B cell (primary cell): ENCODE measurements at regions not wholly inside any gene's neighbourhood (a gene's known extent, or its start where the extent isn't known, plus 50 kb on each side); places are given as distances from the start of the nearest gene placed in this dataset.

ENCODE experiments used
- ATAC-seq: fragments of 200-7000 bp; cut with Tn5 transposase; one replicate; pipeline ENCODE4 v1.10.0; 2021; ENCODE audit warnings: low read depth, mild to moderate bottlenecking, moderate number of reproducible peaks, moderate library complexity
- CTCF ChIA-PET: fragments of 350-600 bp; sonication (Branson Sonifier 250); formaldehyde crosslinking; loops from one replicate; lab custom pipeline; 2021; ENCODE audit warnings: antibody characterized with exemption, inconsistent platforms; lab: Charles Lee
- POLR2A ChIA-PET: fragments of 350-600 bp; sonication (Branson Sonifier 250); formaldehyde crosslinking; loops from one replicate; lab custom pipeline; 2021; ENCODE audit warnings: antibody characterized with exemption; lab: Charles Lee
- DNase-seq: peaks from one replicate; pipeline ENCODE4 v3.0.0; 2013
- H2AFZ ChIP-seq: 2 replicates; pipeline ENCODE4 v1.6.1; 2012; ENCODE audit warnings: mild to moderate bottlenecking, low read depth, low read length; ENCODE audit not compliant: insufficient read depth, poor library complexity, severe bottlenecking
- H3K27ac ChIP-seq, 2 donors: 1 replicate in 1 of 2; 2 replicates in 1 of 2; pipeline ENCODE4 v1.5.1; 2012 to 2013; ENCODE audit warnings: low read length in 2 of 2, mild to moderate bottlenecking in 2 of 2, moderate library complexity in 1 of 2
- H3K27me3 ChIP-seq, 4 experiments: fragments of 200-600 bp in 1 of 4; sonication (generic) in 1 of 4; replicated peaks in 1 of 4; 1 replicate in 2 of 4; 2 replicates in 2 of 4; pipeline versions ENCODE4 v1.6.1 to v1.7.0; 2013 to 2016; ENCODE audit warnings: low read length in 3 of 4, mild to moderate bottlenecking in 2 of 4, mixed read lengths in 1 of 4, moderate library complexity in 1 of 4; ENCODE audit not compliant: insufficient read depth in 4 of 4, control insufficient read depth in 3 of 4; ENCODE audit errors: control extremely low read depth in 1 of 4
- H3K36me3 ChIP-seq, 2 experiments: replicated peaks in 1 of 2; 1 replicate in 1 of 2; 2 replicates in 1 of 2; pipeline versions ENCODE4 v1.6.1 to v1.7.1; 2013; ENCODE audit warnings: low read length in 1 of 2; ENCODE audit not compliant: insufficient read depth in 2 of 2, control insufficient read depth in 1 of 2; ENCODE audit errors: control extremely low read depth in 1 of 2, extremely low read depth in 1 of 2
- H3K4me1 ChIP-seq, 2 donors: fragments of 200-600 bp in 1 of 2; sonication (generic) in 1 of 2; 1 replicate in 1 of 2; 2 replicates in 1 of 2; pipeline versions ENCODE4 v1.5.1 to v1.6.1; 2013 to 2017; ENCODE audit warnings: low read length in 2 of 2; ENCODE audit not compliant: control insufficient read depth in 2 of 2, insufficient read depth in 2 of 2
- H3K4me2 ChIP-seq: replicated peaks from 2 replicates; pipeline ENCODE3; 2012; ENCODE audit warnings: mild to moderate bottlenecking, low read depth, low read length; ENCODE audit not compliant: poor library complexity, severe bottlenecking
- H3K4me3 ChIP-seq, 5 experiments: fragments of 200-600 bp in 1 of 5; sonication (generic) in 1 of 5; 1 replicate in 3 of 5; 2 replicates in 2 of 5; pipeline versions ENCODE4 v1.5.1 to v1.7.0; 2011 to 2016; ENCODE audit warnings: low read length in 4 of 5, mild to moderate bottlenecking in 4 of 5, low read depth in 2 of 5, control low read depth in 1 of 5, moderate library complexity in 1 of 5; ENCODE audit not compliant: insufficient read depth in 1 of 5; ENCODE audit errors: control extremely low read depth in 1 of 5, extremely low read depth in 1 of 5
- H3K79me2 ChIP-seq: fragments of 200-600 bp; sonication (generic); one replicate; pipeline ENCODE4 v1.6.0; 2016; ENCODE audit warnings: low read length; ENCODE audit not compliant: control insufficient read depth, insufficient read depth
- H3K9ac ChIP-seq: fragments of 200-600 bp; sonication (generic); 2 replicates; pipeline ENCODE4 v1.6.1; 2017; ENCODE audit warnings: mild to moderate bottlenecking, low read length, moderate library complexity
- H3K9me3 ChIP-seq, 3 donors: one replicate each; pipeline versions ENCODE4 v1.6.1 to v1.7.1; 2013; ENCODE audit warnings: low read length in 2 of 3; ENCODE audit not compliant: control insufficient read depth in 2 of 3, insufficient read depth in 1 of 3; ENCODE audit errors: control extremely low read depth in 1 of 3
- H4K20me1 ChIP-seq: 2 replicates; pipeline ENCODE4 v1.6.0; 2012; ENCODE audit warnings: mild to moderate bottlenecking, low read length; ENCODE audit not compliant: insufficient read depth, control insufficient read depth, poor library complexity, severe bottlenecking
- H3K27ac Mint-ChIP-seq: one replicate; pipeline ENCODE4 v1.8.0; 2021; ENCODE audit warnings: mixed read lengths
- H3K27me3 Mint-ChIP-seq: one replicate; pipeline ENCODE4 v1.8.0; 2021; ENCODE audit warnings: mixed read lengths
- H3K4me1 Mint-ChIP-seq: one replicate; pipeline ENCODE4 v1.8.0; 2021; ENCODE audit warnings: mixed read lengths
- H3K4me3 Mint-ChIP-seq: one replicate; pipeline ENCODE4 v1.8.0; 2021; ENCODE audit warnings: mixed read lengths
- H3K9me3 Mint-ChIP-seq: one replicate; pipeline ENCODE4 v1.8.0; 2022; ENCODE audit warnings: mixed read lengths; ENCODE audit not compliant: insufficient read depth
- EZH2 ChIP-seq: IDR thresholded peaks from 2 replicates; pipeline ENCODE4 v1.6.1; 2012; ENCODE audit warnings: borderline replicate concordance, low read depth, mild to moderate bottlenecking, moderate library complexity, low read length; ENCODE audit not compliant: insufficient read depth, poor library complexity, severe bottlenecking
- WGBS: methylation state at CpG from one replicate; pipeline ENCODE4 v1.1.5; 2013; ENCODE audit warnings: missing lambda C conversion rate; ENCODE audit not compliant: insufficient coverage; 5-methylcytosine and 5-hydroxymethylcytosine counted together
- intact Hi-C: fragments of 100-400 bp; cut with micrococcal nuclease; formaldehyde crosslinking; loops from one replicate; pipeline ENCODE4 v1.10.0; 2022
- TF ChIP-seq, protein P1 (sequence below): fragments of 200-600 bp; IDR thresholded peaks from one replicate; pipeline ENCODE4 v1.8.0; 2022; ENCODE audit warnings: antibody characterized with exemption, mild to moderate bottlenecking

DNA sequence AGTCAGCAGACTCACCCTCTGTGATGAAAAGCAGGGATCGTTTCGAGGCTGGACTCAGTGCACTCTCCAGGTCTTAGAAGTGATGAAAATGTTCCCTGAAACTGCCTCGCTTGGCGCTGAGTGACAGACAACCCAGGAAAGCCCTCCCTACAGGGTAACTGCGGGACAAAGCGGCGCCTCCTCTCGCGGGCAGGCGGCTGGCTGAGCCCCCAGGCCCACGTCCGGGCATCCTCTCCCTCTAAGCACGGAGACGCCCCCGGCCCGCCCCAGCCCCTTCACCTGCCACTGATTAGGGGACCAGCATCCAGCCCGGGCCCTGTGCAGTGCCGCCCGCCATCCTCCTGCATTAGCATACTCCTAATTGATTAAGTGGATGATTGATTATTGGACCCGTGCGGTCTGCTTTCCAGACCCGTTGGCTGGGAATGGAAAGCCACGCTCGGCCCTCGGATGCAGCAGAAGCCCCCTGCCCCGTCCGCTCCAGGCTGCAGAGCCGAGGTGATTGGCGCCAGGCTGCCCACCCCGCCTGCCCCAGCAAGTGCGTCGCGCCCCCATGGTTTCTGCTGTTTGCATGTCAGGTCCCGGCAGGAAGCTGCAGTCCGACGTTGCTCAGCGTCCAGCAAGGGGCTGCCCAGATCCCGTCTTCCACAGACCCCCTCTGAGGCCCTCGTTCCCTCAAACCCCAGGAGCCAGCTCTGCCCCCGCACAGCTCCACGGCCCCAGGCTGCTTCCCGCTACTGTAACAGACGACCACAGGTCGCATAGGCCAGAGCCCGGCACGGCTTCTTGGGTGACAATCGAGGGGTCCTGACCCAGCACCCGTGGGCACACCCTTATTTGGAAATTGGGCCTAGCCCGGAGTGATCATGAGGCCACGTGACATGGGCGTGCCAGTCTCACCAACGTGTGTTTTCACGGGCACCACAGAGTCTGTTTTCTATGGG, 131.6 kb downstream of the DLL1 start:
- TF ChIP-seq EZH2 = no peak
- TF ChIP-seq, protein P1, sequence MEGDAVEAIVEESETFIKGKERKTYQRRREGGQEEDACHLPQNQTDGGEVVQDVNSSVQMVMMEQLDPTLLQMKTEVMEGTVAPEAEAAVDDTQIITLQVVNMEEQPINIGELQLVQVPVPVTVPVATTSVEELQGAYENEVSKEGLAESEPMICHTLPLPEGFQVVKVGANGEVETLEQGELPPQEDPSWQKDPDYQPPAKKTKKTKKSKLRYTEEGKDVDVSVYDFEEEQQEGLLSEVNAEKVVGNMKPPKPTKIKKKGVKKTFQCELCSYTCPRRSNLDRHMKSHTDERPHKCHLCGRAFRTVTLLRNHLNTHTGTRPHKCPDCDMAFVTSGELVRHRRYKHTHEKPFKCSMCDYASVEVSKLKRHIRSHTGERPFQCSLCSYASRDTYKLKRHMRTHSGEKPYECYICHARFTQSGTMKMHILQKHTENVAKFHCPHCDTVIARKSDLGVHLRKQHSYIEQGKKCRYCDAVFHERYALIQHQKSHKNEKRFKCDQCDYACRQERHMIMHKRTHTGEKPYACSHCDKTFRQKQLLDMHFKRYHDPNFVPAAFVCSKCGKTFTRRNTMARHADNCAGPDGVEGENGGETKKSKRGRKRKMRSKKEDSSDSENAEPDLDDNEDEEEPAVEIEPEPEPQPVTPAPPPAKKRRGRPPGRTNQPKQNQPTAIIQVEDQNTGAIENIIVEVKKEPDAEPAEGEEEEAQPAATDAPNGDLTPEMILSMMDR = no peak
- no peak for ATAC-seq
- peaks cover 0 to 28% (median 0%) of the 10 kb centered on the region in 3 donors for H3K9me3 ChIP-seq
- H3K79me2 ChIP-seq = no peaks in the 10 kb centered on the region
- peaks cover 5% of the 10 kb centered on the region for H3K4me1 Mint-ChIP-seq
- WGBS = 97% methylated on average over 37 of the region's 53 CpGs
- no peak overlapping the region for H3K27ac ChIP-seq
- no peak overlapping the region for H3K9ac ChIP-seq
- POLR2A ChIA-PET = no interaction called here
- no peak overlapping the region for H3K4me3 ChIP-seq
- no peak overlapping the region for H3K4me2 ChIP-seq
- no peak overlapping the region for H3K4me3 Mint-ChIP-seq
- no peaks in the 10 kb centered on the region for H3K27me3 Mint-ChIP-seq
- no peak overlapping the region for H3K27ac Mint-ChIP-seq
- no peaks in the 10 kb centered on the region for H3K9me3 Mint-ChIP-seq
- peaks cover 0 to 15% of the 10 kb centered on the region in 2 donors for H3K4me1 ChIP-seq
- H3K36me3 ChIP-seq = no peaks in the 10 kb centered on the region
- H3K27me3 ChIP-seq = no peaks in the 10 kb centered on the region
- no peaks in the 10 kb centered on the region for H4K20me1 ChIP-seq
- DNase-seq = no peak
- CTCF ChIA-PET = no interaction called here
- H2AFZ ChIP-seq = no peak overlapping the region
- intact Hi-C loops = no loop called here

DNA sequence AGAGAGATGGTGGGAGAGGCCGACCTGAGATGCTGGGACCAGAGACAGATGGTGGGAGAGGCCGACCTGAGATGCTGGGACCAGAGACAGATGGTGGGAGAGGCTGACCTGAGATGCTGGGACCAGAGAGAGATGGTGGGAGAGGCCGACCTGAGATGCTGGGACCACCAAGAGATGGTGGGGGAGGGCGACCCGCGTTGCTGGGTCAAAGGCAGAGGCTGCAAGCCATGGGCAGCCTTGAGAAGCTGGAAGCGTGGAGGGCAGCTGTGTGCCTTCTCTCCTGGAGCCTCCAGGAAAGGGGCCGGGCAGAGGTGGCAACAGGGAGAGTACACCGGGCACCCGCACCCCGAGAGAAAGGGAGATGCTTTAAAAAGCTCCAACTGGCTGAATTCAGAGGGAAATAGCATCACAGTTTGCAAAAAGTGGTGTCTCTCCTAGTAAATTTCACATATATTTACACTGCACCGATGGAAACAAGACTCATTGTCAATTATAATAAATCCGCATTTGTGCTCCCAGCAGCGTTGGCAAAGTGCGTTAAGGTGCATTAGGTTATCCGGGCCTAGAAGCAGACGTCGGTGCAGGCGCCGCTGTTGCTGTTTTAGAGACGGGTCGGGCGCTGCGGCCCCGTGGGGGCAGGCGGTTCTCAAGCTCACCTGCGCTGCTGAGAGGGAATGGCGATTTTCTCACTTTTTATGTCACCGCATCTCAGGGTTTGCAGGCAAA, 132.4 kb downstream of the DLL1 start:
- Histone ChIP-seq H2AFZ (no peak overlapping the region), H3K9me3 (peaks cover 0 to 22% (median 0%) of the 10 kb centered on the region in 3 donors), H3K27ac (no peak overlapping the region), H4K20me1 (no peaks in the 10 kb centered on the region), H3K36me3 (no peaks in the 10 kb centered on the region), H3K4me1 (peaks cover 0 to 15% of the 10 kb centered on the region in 2 donors), H3K9ac (no peak overlapping the region), H3K4me2 (no peak overlapping the region), H3K4me3 (no peak overlapping the region), H3K79me2 (no peaks in the 10 kb centered on the region), H3K27me3 (no peaks in the 10 kb centered on the region)
- Mint-ChIP-seq H3K27me3 (peaks cover 3% of the 10 kb centered on the region), H3K4me1 (peaks cover 5% of the 10 kb centered on the region), H3K9me3 (no peaks in the 10 kb centered on the region), H3K4me3 (no peak overlapping the region), H3K27ac (no peak overlapping the region)
- 94% methylated on average over 25 of the region's 29 CpGs for WGBS
- CTCF ChIA-PET = no interaction called here
- ATAC-seq (no peak), DNase-seq (no peak)
- POLR2A ChIA-PET = no interaction called here
- TF ChIP-seq EZH2 = no peak
- TF ChIP-seq, protein P1 = no peak
- intact Hi-C loops = no loop called here
